HCT116 (cell line): ENCODE measurements at regions not wholly inside any gene's neighbourhood (a gene's known extent, or its start where the extent isn't known, plus 50 kb on each side); places are given as distances from the start of the nearest gene placed in this dataset.

Experiments
- POLR2A ChIP-seq: IDR thresholded peaks from 2 replicates; pipeline ENCODE4 v1.7.0; 2011; ENCODE audit warnings: borderline replicate concordance; ENCODE audit not compliant: insufficient read depth, insufficient read length; ENCODE audit errors: extremely low read depth
- POLR2AphosphoS5 ChIP-seq: IDR thresholded peaks from 2 replicates; pipeline ENCODE4 v1.6.1; 2011; ENCODE audit warnings: mild to moderate bottlenecking, low read depth, low read length, moderate library complexity
- SRF ChIP-seq: IDR thresholded peaks from 2 replicates; pipeline ENCODE4 v1.6.1; 2012; ENCODE audit warnings: low read depth
- TF ChIP-seq, protein P1 (sequence below), 3 experiments: fragments of 200-600 bp in 1 of 3; sonication (generic) in 1 of 3; IDR thresholded peaks in 2 of 3; conservative IDR thresholded peaks in 1 of 3; 2 replicates each; pipeline ENCODE4 v1.5.1; 2012 to 2017; ENCODE audit warnings: low read depth in 2 of 3, low read length in 2 of 3, antibody characterized with exemption in 1 of 3, borderline replicate concordance in 1 of 3, control low read depth in 1 of 3, mild to moderate bottlenecking in 1 of 3, mixed read lengths in 1 of 3, mixed run types in 1 of 3, moderate library complexity in 1 of 3; ENCODE audit not compliant: insufficient read depth in 1 of 3

DNA sequence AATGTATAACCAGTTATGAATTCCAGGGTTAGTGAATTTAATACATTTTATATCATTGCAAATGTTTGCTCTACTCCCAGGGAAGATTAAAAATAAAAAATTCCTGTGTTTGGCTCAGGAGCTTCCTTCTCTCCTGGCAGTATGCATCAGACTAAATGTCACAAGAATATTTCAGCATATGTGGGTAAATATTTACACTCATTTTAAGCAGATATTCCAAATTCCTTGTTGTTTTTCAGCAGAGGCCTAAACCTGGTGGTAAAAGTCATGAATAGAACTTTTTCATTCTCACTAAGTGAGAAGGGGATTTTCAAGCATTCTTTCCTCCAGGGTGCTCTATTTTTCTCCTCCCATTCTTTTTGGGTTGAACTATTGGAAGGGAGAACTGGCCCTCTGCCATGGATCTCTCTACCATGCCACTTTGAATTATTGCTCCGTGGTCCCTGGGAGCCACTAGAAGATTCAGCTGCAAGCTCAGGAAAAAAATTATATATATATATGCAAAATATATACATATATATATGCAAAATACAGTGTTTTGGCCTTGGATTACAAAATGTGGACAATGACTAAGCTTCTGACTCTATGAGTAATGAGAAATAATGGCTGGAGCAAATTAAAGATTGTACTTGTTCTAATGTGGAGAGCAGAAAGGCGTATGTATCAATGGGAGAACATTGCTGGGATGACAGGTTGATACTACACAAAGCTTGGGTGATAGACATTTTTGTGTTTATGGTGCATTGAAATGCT lies 180.6 kb upstream of the PAPPA start:
- TF ChIP-seq, protein P1, sequence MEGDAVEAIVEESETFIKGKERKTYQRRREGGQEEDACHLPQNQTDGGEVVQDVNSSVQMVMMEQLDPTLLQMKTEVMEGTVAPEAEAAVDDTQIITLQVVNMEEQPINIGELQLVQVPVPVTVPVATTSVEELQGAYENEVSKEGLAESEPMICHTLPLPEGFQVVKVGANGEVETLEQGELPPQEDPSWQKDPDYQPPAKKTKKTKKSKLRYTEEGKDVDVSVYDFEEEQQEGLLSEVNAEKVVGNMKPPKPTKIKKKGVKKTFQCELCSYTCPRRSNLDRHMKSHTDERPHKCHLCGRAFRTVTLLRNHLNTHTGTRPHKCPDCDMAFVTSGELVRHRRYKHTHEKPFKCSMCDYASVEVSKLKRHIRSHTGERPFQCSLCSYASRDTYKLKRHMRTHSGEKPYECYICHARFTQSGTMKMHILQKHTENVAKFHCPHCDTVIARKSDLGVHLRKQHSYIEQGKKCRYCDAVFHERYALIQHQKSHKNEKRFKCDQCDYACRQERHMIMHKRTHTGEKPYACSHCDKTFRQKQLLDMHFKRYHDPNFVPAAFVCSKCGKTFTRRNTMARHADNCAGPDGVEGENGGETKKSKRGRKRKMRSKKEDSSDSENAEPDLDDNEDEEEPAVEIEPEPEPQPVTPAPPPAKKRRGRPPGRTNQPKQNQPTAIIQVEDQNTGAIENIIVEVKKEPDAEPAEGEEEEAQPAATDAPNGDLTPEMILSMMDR (IDR thresholded peaks at IDR 0.05 in 2 of 3, conservative IDR thresholded peaks at IDR 0.05 in 1 of 3; ENCODE audit: borderline replicate concordance in 1 of 3, insufficient read depth in 1 of 3, low read depth in 2 of 3, low read length in 2 of 3) = no peak
- TF ChIP-seq POLR2A = no peak
- TF ChIP-seq POLR2AphosphoS5 = no peak
- no peak for TF ChIP-seq SRF
